ENCODE measurements at regions not wholly inside any gene's neighbourhood (a gene's known extent, or its start where the extent isn't known, plus 50 kb on each side); places are given as distances from the start of the nearest gene placed in this dataset.

DNA sequence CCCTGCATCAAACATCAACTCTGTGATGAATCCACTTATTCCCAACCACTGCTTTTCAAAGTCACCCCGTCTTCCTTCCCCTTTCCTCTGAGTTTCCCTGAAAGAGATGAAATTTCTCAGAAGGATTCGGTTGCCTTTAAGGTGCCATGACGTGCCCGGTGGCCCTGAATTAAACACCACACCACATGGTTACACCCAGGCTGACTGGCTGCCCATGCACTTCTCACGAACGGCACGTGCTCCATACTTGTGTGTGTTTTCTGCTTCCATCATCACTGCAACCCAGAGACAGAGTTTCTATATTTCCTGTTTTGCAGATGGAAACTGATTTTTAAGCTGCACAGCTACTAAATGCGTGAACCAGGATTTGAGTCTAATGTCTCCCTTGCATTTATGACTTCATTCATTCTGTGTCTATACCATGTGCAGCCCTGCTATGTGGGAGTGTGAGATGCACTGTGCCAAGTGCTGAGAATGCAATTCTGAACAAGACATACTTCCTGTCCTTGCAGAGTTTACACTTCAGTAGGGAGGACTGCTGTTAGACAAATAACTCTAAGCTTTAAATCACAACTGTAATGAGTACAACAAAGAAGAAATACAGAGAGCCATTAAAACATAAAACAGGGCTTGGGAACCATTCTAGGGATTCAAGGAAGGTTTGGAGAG is 162.9 kb downstream of the NXNL2 start:
- ATAC-seq: no peak
- Mint-ChIP-seq H3K27me3 (ENCODE audit: low read depth) (no peaks in the 10 kb centered on the region), H3K36me3 (0 out of 2 replicates have a peak, but pooled peaks cover 3% of the 10 kb centered on the region), H3K4me3 (no peak overlapping the region), H3K27ac (no peak overlapping the region), H3K4me1 (no peaks in the 10 kb centered on the region), H3K9me3 (peaks cover 18% of the 10 kb centered on the region)
- POLR2A ChIA-PET: no interaction called here
- TF ChIP-seq, protein P1, sequence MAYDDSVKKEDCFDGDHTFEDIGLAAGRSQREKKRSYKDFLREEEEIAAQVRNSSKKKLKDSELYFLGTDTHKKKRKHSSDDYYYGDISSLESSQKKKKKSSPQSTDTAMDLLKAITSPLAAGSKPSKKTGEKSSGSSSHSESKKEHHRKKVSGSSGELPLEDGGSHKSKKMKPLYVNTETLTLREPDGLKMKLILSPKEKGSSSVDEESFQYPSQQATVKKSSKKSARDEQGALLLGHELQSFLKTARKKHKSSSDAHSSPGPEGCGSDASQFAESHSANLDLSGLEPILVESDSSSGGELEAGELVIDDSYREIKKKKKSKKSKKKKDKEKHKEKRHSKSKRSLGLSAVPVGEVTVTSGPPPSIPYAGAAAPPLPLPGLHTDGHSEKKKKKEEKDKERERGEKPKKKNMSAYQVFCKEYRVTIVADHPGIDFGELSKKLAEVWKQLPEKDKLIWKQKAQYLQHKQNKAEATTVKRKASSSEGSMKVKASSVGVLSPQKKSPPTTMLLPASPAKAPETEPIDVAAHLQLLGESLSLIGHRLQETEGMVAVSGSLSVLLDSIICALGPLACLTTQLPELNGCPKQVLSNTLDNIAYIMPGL (CRISPR knock-in tag; IDR thresholded peaks at IDR 0.05): no peak
- TF ChIP-seq NFE2L1 (CRISPR knock-in tag; IDR thresholded peaks at IDR 0.05): no peak
- TF ChIP-seq FOXP1 (CRISPR knock-in tag; IDR thresholded peaks at IDR 0.05; ENCODE audit: borderline replicate concordance): no peak
- TF ChIP-seq SMAD4 (CRISPR knock-in tag; IDR thresholded peaks at IDR 0.05): no peak
- no peak for TF ChIP-seq MXD4 (CRISPR knock-in tag; IDR thresholded peaks at IDR 0.05; ENCODE audit: borderline replicate concordance)
- TF ChIP-seq ZNF232 (CRISPR knock-in tag; IDR thresholded peaks at IDR 0.05): no peak
- TF ChIP-seq GABPB1 (CRISPR knock-in tag; IDR thresholded peaks at IDR 0.05): no peak
- TF ChIP-seq, protein P2, sequence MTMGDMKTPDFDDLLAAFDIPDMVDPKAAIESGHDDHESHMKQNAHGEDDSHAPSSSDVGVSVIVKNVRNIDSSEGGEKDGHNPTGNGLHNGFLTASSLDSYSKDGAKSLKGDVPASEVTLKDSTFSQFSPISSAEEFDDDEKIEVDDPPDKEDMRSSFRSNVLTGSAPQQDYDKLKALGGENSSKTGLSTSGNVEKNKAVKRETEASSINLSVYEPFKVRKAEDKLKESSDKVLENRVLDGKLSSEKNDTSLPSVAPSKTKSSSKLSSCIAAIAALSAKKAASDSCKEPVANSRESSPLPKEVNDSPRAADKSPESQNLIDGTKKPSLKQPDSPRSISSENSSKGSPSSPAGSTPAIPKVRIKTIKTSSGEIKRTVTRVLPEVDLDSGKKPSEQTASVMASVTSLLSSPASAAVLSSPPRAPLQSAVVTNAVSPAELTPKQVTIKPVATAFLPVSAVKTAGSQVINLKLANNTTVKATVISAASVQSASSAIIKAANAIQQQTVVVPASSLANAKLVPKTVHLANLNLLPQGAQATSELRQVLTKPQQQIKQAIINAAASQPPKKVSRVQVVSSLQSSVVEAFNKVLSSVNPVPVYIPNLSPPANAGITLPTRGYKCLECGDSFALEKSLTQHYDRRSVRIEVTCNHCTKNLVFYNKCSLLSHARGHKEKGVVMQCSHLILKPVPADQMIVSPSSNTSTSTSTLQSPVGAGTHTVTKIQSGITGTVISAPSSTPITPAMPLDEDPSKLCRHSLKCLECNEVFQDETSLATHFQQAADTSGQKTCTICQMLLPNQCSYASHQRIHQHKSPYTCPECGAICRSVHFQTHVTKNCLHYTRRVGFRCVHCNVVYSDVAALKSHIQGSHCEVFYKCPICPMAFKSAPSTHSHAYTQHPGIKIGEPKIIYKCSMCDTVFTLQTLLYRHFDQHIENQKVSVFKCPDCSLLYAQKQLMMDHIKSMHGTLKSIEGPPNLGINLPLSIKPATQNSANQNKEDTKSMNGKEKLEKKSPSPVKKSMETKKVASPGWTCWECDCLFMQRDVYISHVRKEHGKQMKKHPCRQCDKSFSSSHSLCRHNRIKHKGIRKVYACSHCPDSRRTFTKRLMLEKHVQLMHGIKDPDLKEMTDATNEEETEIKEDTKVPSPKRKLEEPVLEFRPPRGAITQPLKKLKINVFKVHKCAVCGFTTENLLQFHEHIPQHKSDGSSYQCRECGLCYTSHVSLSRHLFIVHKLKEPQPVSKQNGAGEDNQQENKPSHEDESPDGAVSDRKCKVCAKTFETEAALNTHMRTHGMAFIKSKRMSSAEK (CRISPR knock-in tag; IDR thresholded peaks at IDR 0.05; ENCODE audit: borderline replicate concordance): no peak
- TF ChIP-seq, protein P3, sequence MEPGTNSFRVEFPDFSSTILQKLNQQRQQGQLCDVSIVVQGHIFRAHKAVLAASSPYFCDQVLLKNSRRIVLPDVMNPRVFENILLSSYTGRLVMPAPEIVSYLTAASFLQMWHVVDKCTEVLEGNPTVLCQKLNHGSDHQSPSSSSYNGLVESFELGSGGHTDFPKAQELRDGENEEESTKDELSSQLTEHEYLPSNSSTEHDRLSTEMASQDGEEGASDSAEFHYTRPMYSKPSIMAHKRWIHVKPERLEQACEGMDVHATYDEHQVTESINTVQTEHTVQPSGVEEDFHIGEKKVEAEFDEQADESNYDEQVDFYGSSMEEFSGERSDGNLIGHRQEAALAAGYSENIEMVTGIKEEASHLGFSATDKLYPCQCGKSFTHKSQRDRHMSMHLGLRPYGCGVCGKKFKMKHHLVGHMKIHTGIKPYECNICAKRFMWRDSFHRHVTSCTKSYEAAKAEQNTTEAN (CRISPR knock-in tag; IDR thresholded peaks at IDR 0.05): no peak
- TF ChIP-seq TEAD1 (CRISPR knock-in tag; IDR thresholded peaks at IDR 0.05): no peak
- no peak for TF ChIP-seq OVOL2 (CRISPR knock-in tag; IDR thresholded peaks at IDR 0.05; ENCODE audit: borderline replicate concordance)
- no peak for TF ChIP-seq NFATC4 (CRISPR knock-in tag; IDR thresholded peaks at IDR 0.05)
- CTCF ChIA-PET: no interaction called here
- no peak for DNase-seq (ENCODE audit: low spot score)

DNA sequence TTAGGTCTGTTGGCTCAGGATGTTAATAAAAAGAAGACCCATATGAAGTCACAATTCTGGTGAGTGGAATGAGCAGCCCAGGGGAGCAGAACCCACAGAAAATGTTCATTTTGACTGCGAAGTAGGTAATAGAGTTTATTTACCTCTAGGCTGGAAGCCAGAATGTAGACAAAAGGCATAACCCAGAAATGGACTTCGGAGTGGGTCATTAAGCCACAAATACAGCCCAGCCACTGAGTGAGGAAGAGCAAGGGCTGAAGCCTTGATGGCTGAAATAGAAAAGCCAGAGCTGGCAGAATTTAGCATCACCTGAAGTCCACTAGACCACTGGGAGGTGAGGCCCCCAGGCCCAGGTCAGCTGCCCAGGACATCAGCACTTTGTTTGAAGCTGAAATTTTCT is 168.0 kb downstream of the NXNL2 start:
- H3K27ac Mint-ChIP-seq: no peak overlapping the region
- H3K4me3 Mint-ChIP-seq: no peak overlapping the region
- ChIA-PET POLR2A (no interaction called here), CTCF (no interaction called here)
- no peak for DNase-seq (ENCODE audit: low spot score)
- TF ChIP-seq JUN (CRISPR knock-in tag; IDR thresholded peaks at IDR 0.05) (no peak), NR2C2 (CRISPR knock-in tag; IDR thresholded peaks at IDR 0.05) (no peak), TEAD1 (CRISPR knock-in tag; IDR thresholded peaks at IDR 0.05) (no peak), OVOL2 (CRISPR knock-in tag; IDR thresholded peaks at IDR 0.05; ENCODE audit: borderline replicate concordance) (no peak), ZNF423 (CRISPR knock-in tag; IDR thresholded peaks at IDR 0.05) (no peak), TP53 (CRISPR knock-in tag; IDR thresholded peaks at IDR 0.05) (no peak), ZNF121 (CRISPR knock-in tag; IDR thresholded peaks at IDR 0.05) (no peak), HMGA2 (CRISPR knock-in tag; IDR thresholded peaks at IDR 0.05) (no peak), ZNF138 (CRISPR knock-in tag; conservative IDR thresholded peaks at IDR 0.05) (no peak), NR1H2 (CRISPR knock-in tag; IDR thresholded peaks at IDR 0.05) (no peak), TEAD4 (CRISPR knock-in tag; IDR thresholded peaks at IDR 0.05) (no peak), MXD4 (CRISPR knock-in tag; IDR thresholded peaks at IDR 0.05; ENCODE audit: borderline replicate concordance) (no peak)
- TF ChIP-seq, protein P4, sequence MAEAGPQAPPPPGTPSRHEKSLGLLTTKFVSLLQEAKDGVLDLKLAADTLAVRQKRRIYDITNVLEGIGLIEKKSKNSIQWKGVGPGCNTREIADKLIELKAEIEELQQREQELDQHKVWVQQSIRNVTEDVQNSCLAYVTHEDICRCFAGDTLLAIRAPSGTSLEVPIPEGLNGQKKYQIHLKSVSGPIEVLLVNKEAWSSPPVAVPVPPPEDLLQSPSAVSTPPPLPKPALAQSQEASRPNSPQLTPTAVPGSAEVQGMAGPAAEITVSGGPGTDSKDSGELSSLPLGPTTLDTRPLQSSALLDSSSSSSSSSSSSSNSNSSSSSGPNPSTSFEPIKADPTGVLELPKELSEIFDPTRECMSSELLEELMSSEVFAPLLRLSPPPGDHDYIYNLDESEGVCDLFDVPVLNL (CRISPR knock-in tag; IDR thresholded peaks at IDR 0.05; ENCODE audit: borderline replicate concordance, low read depth): no peak
- TF ChIP-seq, protein P5, sequence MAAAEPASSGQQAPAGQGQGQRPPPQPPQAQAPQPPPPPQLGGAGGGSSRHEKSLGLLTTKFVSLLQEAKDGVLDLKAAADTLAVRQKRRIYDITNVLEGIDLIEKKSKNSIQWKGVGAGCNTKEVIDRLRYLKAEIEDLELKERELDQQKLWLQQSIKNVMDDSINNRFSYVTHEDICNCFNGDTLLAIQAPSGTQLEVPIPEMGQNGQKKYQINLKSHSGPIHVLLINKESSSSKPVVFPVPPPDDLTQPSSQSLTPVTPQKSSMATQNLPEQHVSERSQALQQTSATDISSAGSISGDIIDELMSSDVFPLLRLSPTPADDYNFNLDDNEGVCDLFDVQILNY (CRISPR knock-in tag; IDR thresholded peaks at IDR 0.05): no peak
- TF ChIP-seq, protein P6, sequence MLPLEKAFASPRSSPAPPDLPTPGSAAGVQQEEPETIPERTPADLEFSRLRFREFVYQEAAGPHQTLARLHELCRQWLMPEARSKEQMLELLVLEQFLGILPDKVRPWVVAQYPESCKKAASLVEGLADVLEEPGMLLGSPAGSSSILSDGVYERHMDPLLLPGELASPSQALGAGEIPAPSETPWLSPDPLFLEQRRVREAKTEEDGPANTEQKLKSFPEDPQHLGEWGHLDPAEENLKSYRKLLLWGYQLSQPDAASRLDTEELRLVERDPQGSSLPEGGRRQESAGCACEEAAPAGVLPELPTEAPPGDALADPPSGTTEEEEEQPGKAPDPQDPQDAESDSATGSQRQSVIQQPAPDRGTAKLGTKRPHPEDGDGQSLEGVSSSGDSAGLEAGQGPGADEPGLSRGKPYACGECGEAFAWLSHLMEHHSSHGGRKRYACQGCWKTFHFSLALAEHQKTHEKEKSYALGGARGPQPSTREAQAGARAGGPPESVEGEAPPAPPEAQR (CRISPR knock-in tag; IDR thresholded peaks at IDR 0.05): no peak
- no peaks in the 10 kb centered on the region for H3K4me1 Mint-ChIP-seq
- peaks cover 15% of the 10 kb centered on the region for H3K9me3 Mint-ChIP-seq
- H3K27me3 Mint-ChIP-seq (ENCODE audit: low read depth): no peaks in the 10 kb centered on the region
- no peak for ATAC-seq
- H3K36me3 Mint-ChIP-seq: no peaks in the 10 kb centered on the region

Data from WTC11 (cell line).